HL-60 (cell line): ENCODE measurements at regions not wholly inside any gene's neighbourhood (a gene's known extent, or its start where the extent isn't known, plus 50 kb on each side); places are given as distances from the start of the nearest gene placed in this dataset.

Experiments used
- GABPA ChIP-seq: IDR thresholded peaks from 2 replicates; pipeline ENCODE4 v1.6.1; 2012; ENCODE audit warnings: low read depth
- POLR2AphosphoS5 ChIP-seq: IDR thresholded peaks from 2 replicates; pipeline ENCODE4 v1.6.1; 2012; ENCODE audit warnings: low read depth
- REST ChIP-seq: IDR thresholded peaks from 2 replicates; pipeline ENCODE4 v1.6.1; 2012; ENCODE audit warnings: low read depth; ENCODE audit not compliant: insufficient replicate concordance
- SPI1 ChIP-seq: IDR thresholded peaks from 2 replicates; pipeline ENCODE4 v1.6.1; 2012; ENCODE audit warnings: low read depth, mild to moderate bottlenecking, borderline replicate concordance
- TF ChIP-seq, protein P1 (sequence below): IDR thresholded peaks from one replicate; pipeline ENCODE4 v1.5.1; 2011; ENCODE audit warnings: low read length, control low read depth, inconsistent platforms; ENCODE audit not compliant: insufficient read depth

DNA sequence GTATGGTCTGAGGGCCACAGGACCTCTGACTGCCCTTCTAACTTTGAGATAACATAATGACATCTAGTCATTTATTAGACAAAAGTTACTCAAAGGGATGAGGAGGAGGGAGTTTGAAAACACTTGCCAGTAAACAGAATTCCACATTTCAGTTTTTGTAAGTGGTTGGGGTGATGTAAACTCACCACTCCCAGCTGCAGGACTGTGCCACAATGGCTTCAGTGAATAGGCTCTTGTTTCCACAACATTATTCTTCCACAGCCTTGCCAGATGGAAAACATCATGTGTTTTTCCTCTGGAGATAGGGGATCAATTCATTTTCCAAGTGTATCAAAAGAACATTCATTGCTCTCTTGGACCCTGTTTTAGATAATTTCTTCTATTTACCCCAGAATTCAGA lies 147.2 kb upstream of the BDNF start:
- TF ChIP-seq, protein P1, sequence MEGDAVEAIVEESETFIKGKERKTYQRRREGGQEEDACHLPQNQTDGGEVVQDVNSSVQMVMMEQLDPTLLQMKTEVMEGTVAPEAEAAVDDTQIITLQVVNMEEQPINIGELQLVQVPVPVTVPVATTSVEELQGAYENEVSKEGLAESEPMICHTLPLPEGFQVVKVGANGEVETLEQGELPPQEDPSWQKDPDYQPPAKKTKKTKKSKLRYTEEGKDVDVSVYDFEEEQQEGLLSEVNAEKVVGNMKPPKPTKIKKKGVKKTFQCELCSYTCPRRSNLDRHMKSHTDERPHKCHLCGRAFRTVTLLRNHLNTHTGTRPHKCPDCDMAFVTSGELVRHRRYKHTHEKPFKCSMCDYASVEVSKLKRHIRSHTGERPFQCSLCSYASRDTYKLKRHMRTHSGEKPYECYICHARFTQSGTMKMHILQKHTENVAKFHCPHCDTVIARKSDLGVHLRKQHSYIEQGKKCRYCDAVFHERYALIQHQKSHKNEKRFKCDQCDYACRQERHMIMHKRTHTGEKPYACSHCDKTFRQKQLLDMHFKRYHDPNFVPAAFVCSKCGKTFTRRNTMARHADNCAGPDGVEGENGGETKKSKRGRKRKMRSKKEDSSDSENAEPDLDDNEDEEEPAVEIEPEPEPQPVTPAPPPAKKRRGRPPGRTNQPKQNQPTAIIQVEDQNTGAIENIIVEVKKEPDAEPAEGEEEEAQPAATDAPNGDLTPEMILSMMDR, result no peak
- TF ChIP-seq POLR2AphosphoS5 (no peak), REST (no peak), SPI1 (no peak), GABPA (no peak)
